GM19351 (cell line): ENCODE measurements at regions not wholly inside any gene's neighbourhood (a gene's known extent, or its start where the extent isn't known, plus 50 kb on each side); places are given as distances from the start of the nearest gene placed in this dataset.
"Not testable (repeated sequence)": the region's sequence is repeated elsewhere in the genome, so short reads cannot be mapped to it uniquely, and the experiment has no call there.

Experiments
- ATAC-seq: cut with Tn5 transposase; IDR thresholded peaks from one replicate; pipeline ENCODE4 v1.9.1; 2021; ENCODE audit warnings: mild to moderate bottlenecking, moderate library complexity; ENCODE audit not compliant: unreplicated experiment

- not testable (repeated sequence) for ATAC-seq
These were observed 53.1 kb upstream of the HUNK start for GRCh38 chr21:31819692-31820091.

GRCh38 chr21:31814356-31814755, 58.5 kb upstream of the HUNK start:
- not testable (repeated sequence) for ATAC-seq

GRCh38 chr21:31813862-31814261, 59.0 kb upstream of the HUNK start:
- no peak for ATAC-seq

DNA sequence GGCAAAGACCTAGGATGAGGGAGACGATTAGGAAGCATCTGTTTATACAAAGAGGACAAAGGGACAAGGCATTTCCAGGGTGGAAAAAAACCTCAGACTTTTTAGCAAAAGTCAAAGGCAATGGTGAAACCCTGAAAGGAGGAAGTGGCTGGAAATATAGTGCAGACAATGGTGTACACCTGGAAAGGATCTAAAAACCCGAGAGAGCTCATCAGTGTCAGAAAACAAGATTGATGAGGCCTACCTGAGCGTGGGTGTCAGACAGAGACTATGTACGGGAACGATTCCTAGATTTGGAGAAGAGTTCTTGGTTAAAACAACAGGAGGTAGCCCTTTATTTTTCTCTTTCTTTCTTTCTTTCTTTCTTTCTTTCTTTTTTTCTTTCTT, 68.8 kb upstream of the HUNK start:
- no peak for ATAC-seq

GRCh38 chr21:31803039-31804007, 69.5 kb upstream of the HUNK start:
- no peak for ATAC-seq

DNA sequence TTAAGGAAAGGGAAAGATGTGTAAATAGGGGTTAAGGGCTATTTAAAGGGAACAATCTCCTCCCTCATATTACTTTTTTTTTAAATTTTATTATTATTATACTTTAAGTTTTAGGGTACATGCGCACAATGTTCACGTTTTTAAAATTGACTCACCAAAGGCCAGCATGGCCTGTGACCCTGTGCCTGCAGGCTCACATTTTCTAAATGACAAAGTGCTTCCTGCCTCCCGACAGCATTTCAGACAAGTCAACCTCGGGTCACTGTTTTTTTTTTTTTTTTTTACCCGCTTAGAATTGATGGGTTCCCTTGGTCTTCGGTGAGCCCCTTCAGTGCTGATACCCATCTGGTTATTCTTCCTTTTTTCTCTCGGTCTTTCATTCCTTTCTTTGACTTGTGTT, 70.4 kb upstream of the SCAF4 start:
- ATAC-seq = no peak

DNA sequence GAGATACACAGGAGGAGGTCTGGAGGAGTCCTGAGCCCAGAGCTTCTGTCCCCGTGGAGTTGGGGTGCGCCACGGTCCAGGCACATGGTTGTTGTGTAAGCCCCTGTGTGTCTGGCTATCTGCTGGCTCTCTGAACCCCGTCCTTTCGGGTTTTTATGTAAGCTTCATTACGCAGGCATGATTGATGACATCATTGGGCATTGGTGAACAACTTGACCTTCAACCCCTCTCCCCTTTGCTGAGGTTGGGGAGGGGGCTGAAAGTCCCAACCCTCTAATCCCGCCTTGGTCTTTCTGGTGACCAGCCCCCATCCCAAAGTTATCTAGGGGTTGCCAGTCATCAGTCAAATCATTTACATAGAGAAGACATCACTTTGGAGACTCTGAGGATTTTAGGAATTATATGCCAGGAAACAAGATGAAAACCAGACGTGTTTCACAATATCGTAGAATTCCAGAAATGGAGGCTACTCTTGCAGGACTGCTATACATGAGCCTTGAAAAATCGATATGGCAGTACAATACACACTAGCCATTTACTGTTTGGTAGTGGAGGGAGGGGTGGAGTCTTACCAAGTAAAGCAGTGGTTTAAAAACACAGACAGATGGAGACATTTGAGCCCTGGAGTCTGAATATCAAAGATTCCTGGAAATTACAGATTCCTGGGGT, 69.8 kb upstream of the SCAF4 start:
- no peak for ATAC-seq

DNA sequence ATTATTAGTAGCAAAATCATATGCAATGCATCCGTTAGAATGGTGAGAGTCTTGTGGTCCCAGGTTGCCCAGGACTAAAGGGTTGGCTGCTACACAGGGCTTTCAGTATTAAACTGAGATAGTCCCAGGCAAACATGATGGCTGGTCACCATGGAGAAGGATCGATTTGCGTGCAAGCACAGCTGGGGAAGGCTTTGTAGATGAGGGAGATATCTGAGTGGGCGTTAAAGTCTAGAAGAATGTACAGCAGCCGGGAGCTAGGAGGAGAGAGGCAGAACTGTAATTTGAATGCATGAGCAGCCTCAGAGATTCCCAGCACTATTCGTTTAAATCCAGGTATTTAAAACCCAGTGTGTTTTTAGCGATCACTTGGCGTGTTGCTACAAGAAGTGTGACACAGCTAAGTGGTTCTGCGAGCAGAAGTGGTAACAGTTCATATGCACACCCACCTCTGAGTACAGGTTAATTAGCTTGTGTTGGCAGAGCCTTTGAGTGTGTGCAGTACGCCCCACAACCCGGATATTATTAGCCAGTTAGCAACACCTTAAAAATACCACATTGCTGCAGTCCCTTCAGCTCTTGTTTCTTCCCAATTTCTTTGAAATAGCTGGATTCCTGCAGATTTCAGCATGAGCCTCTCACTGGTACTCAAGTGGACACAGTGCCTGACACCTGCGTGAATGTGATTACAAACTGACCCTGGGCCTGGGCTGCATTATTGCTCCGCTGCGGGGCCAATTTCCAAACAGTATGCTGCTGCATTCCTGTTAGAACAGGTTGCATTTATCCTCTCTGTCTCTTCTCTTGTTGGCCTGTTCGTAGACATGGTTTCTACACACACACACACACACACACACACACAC, 67.2 kb upstream of the SCAF4 start:
- no peak for ATAC-seq

DNA sequence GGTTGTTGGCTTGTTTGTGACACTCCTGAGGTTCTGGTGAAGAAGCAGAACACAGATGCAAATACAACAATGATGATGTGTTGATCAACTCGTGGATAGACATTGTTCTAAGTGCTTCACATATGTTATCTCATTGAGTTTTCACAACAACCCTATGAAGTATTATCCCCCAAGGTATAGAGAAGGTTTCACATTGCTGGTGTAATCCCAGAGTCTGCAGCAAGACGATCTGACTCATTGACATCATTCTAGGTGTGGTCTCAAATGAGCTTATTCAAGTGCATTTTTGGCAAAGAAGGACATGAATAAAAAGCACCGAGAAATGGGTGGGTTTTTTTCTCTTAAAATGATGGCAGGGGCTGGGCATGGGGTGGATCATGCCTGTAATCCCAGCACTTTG, 64.1 kb upstream of the SCAF4 start:
- no peak for ATAC-seq

DNA sequence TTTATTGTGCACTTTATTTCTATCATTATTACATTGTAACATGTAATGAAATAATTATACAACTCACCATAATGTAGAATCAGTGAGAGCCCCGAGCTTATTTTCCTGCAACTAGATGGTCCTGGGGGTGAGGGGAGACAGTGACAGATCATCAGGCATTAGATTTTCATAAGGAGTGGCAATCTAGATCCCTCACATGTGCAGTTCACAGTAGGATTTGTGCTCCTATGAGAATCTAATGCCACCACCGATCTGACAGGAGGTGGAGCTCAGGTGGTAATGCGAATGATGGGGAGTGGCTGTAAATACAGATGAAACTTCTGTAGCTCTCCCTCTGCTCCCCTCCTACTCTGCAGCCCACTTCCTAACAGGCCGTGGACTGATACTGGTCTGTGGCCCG, 58.5 kb upstream of the SCAF4 start:
- ATAC-seq = not testable (repeated sequence)

- ATAC-seq = no peak
These were observed 56.7 kb upstream of the SCAF4 start for GRCh38 chr21:31788581-31788980.

- not testable (repeated sequence) for ATAC-seq
These were observed 55.8 kb upstream of the SCAF4 start for GRCh38 chr21:31787691-31788090.

DNA sequence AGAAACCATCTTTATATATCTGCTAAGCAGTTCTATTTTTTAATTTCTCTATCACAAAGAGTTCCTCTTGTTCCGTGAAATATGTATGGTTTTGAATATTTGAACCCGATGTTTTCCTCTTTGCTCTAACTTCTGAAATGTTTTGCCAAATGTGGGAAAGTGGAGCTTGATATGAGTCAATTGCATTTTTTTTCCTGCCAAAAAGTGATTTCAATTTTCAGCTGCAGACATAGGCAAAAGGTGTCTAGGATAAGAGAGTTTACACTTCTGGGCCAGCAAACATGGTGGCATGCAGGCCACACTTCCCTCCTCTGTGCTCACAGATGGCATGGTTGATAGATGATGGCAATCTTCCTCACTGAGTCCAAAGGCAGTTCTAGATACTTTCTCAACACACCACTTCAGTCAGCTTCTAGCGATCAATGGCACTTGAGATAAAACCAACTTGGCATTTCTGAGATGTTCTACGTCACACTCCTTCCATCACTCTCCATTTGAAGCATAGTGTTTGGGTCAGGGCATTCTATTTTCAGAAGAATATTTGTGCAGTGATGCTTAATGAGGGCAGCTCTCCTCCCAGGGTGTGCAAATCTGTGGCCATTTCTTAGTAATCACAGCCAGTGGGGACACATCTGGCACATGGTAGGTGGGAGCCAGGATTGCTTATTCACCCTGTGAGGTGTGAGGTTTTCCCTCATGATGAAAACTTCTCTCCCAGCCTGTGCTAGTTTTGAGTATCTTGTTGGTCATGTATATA, 54.4 kb upstream of the SCAF4 start:
- ATAC-seq = no peak

GRCh38 chr21:31785237-31786163, 53.6 kb upstream of the SCAF4 start:
- peak; percentile 53 for ATAC-seq

DNA sequence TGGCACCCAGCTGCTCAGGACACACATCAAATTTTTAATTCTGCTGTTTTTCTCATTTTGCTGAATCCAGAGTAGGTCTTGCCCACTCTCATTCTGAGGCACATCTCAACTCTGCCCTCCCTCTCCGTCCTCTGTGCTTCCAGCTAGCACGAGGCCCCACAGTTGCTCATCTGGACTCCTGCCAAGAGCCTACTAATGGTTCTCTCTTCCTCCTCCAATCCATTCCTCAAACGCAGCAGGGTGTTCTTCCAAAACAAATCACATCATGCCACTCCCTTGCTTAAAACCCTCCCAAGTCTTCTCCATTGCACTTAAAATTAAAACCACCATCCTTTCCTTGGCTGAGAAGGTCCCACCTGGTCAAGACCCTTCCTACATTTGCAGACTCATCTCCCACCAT, 49.8 kb upstream of the SCAF4 start:
- no peak for ATAC-seq
